H1 (cell line): ENCODE measurements at regions not wholly inside any gene's neighbourhood (a gene's known extent, or its start where the extent isn't known, plus 50 kb on each side); places are given as distances from the start of the nearest gene placed in this dataset.

Experiments
- CBX8 ChIP-seq: fragments of 300-800, 300-1000 bp; sonication (generic); IDR thresholded peaks from 2 replicates; pipeline ENCODE4 v1.7.1; 2016; ENCODE audit warnings: low read depth, low read length, borderline replicate concordance
- CHD7 ChIP-seq: fragments of 300-600 bp; sonication (generic); IDR thresholded peaks from 2 replicates; pipeline ENCODE4 v1.7.1; 2012; ENCODE audit warnings: low read length, moderate library complexity, mild to moderate bottlenecking, inconsistent platforms; ENCODE audit not compliant: insufficient replicate concordance
- CREB1 ChIP-seq: IDR thresholded peaks from 2 replicates; pipeline ENCODE4 v1.6.1; 2012; ENCODE audit warnings: inconsistent platforms
- CTCF ChIP-seq, 3 experiments: IDR thresholded peaks; 1 replicate in 2 of 3; 2 replicates in 1 of 3; pipeline versions ENCODE4 v1.5.1 to v1.6.1; 2011; ENCODE audit warnings: low read length in 3 of 3, mild to moderate bottlenecking in 3 of 3, inconsistent platforms in 2 of 3, low read depth in 1 of 3, moderate library complexity in 1 of 3; ENCODE audit not compliant: insufficient read depth in 1 of 3; ENCODE audit errors: control extremely low read depth in 1 of 3
- MAX ChIP-seq: IDR thresholded peaks from 2 replicates; pipeline ENCODE4 v1.6.1; 2012; ENCODE audit warnings: inconsistent platforms

- TF ChIP-seq CHD7 (no peak), CBX8 (no peak), CREB1 (no peak), CTCF (IDR thresholded peaks at IDR 0.05; ENCODE audit: control extremely low read depth in 1 of 3, insufficient read depth in 1 of 3, low read depth in 1 of 3, low read length in 3 of 3) (no peak), MAX (no peak)
Observed at GRCh38 chr12:24759155-24759554, 189.7 kb downstream of the BCAT1 start (continued).
